Urothelium cell line (cell line): ENCODE measurements at regions not wholly inside any gene's neighbourhood (a gene's known extent, or its start where the extent isn't known, plus 50 kb on each side); places are given as distances from the start of the nearest gene placed in this dataset.
"Not testable (repeated sequence)": the region's sequence is repeated elsewhere in the genome, so short reads cannot be mapped to it uniquely, and the experiment has no call there.

Source experiments
- DNase-seq: peaks from one replicate; pipeline ENCODE4 v3.0.0; 2011; ENCODE audit warnings: low spot score, mixed read lengths
- FAIRE-seq: peaks from 2 replicates; lab custom pipeline; 2011; peaks lifted over from hg19 to GRCh38; lab: Jason Lieb, UNC

DNA sequence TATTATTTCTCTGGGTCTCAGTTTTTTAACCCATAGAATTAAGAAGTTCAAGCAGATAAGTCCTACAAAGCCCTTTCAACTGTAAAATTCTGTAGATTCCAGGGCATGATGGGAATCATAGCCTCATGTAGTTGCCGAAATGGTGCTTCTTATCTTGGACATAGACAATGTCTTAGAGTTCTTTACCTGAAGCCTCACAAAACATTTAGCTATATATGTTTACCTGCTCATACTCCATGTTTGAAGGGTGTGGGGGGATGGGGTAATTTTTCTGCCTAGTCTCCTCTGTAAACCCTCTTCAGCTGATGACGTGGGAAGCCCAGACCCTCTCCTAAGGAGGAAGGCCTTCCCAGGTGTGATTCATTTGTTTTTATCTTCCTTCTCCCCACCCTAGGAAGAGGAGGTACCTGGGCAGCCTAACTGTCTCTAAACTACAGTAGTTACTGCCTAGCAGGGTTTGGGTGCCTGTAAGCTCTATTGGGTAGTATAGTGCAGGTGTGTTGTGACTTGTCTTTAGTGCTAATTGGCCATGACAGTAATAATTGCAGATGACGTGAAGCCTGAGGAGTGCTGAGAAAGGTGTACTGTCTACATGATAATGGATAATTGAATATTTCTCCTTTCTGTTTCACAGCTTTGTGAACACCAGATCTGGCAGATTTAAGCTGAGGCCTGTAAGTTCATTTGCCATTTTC, 230.8 kb downstream of the TFAP2B start:
- no peak for FAIRE-seq
- DNase-seq = no peak

DNA sequence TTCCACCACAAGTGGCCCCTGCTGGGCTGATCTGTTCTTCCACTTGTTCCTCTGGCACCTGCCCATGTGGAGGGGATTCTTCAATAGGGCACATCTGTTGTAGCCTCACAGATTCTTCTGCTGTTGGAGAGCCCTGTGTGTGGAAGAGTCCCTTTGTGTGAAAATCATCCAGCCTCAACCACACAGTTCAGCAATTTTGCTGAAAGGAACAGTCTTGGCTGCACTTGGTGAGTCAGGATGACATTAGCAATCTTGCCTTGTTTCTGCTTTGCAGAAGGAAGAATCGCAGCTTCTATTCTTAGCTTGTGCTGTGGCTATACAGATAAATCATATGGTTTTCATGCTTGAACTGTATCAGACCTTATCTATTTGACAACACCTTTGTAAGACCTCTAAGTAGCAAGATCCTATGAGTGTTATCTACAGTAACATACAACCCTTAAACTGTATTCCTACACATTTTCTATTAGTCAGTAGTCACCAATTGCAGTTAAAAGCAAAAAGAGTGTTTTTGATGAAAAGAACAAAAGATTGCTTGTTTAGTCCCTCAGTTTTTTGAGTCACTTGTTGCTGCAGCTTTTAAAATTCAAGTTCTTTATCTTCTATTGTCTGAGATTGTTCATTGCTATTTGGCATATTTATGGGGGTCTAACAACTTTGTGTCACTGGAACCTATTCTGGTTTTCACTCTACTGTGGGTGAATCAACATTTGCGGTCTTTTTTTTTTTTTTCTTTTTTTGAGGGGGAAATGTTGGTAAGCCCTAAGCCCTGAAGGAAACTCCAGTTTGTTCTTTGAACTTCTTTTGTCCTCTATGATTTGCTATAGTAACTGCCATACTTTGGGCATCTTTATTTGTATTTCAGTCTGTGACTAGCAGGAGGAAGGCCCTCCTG, 231.6 kb downstream of the TFAP2B start:
- FAIRE-seq (peak; percentile 9), DNase-seq (no peak)

DNA sequence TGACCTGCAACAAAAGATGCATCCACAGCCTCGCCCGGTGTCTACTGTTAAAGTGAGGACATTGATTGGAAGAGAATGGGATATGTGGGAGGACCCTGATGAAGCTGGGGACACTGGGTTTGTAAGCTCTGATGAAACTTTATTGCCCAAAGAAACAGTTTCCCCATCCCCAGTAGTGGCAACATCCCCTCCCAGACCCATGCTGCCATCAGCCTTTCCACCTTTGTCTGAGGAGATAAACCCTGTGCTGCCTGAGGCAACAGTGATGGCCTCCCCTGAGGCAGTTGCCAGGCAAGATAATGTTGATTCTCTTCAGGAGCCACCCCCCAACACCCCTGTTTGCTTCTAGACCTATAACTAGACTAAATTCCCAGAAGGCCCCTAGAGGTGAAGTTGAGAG, 234.0 kb downstream of the TFAP2B start:
- DNase-seq, FAIRE-seq: not testable (repeated sequence)

DNA sequence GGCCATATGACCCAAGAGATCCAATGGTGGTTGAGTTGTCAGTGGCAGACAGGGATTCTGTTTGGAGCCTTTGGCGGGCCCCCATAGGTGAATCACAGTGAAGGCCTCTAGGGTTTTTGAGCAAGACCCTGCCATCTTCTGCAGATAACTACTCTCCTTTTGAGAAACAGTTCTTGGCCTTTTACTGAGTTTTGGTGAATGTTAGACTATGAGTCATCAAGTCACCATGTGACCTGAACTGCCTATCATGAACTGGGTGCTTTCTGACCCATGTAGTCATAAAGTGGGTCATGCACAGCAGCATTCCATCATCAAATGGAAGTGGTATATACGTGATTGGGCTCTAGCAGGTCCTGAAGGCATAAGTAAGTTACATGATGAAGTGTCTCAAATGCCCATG, 236.6 kb downstream of the TFAP2B start:
- FAIRE-seq, DNase-seq: not testable (repeated sequence)

DNA sequence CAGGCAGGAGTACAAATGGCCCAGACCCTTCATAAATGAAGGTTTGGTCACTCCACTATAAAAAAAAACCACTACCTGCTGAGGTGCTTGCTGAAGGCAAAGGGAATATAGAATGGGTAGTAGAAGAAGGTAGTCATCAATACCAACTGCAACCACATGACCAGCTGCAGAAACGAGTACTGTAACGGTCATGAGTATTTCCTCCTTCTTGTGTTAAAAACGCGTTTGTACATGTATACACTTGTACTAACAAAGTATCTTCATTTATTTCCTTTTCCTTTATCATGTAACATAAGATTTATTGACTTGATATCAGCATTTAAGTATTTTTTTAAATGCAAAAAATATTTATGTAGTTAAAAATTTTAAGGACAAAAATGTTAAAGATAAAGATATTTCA, 238.6 kb downstream of the TFAP2B start:
- no peak for DNase-seq
- FAIRE-seq = no peak

DNA sequence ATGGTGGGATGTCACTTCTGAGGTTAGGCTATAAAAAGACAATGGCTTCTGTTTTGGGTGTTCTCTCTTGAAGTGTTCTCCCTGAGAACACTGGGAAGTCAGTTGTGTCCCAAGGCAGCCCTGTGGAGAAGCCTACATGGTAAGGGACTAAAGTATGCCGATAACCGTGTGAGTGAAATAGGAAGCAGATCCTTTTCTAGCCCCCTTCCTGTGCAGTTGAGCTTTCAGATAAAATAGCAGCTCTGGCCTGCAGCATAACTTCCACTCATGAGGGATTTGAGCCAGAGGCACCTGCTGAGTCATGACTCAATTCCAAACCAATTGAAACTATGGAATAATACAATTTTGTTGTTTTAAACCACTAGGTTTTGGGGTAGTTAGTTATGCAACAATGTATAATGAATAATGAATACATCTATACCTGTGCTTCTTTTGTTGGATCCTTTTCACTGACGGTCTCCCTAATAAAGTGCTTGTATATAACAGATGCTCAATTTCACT, 241.6 kb downstream of the TFAP2B start:
- no peak for DNase-seq
- FAIRE-seq = no peak

DNA sequence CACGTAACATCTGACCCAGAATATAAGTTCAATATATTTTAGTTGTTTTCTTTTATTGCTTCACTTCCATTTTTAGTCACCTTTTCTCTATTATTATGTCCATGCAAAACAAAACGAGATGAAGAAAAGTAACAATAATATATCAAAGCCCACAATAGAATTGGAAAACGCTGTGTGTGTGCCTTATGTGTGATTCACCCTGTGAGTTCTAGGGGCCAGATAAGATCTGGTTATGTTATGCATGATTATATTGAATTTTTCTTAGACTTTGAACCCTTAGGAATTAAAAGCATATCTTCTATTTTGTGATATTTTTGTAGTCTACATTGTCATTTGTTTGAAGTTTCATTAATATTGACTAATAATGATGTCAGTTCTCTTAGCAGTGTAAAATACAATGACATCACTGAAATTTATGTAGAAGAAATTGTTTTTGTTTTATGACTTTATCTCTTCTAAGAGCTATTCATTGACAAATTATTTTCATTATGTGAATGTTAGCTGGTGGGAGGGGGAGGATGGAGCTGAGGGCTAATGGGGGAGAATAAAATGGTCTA, 243.6 kb downstream of the TFAP2B start:
- DNase-seq = no peak
- no peak for FAIRE-seq

DNA sequence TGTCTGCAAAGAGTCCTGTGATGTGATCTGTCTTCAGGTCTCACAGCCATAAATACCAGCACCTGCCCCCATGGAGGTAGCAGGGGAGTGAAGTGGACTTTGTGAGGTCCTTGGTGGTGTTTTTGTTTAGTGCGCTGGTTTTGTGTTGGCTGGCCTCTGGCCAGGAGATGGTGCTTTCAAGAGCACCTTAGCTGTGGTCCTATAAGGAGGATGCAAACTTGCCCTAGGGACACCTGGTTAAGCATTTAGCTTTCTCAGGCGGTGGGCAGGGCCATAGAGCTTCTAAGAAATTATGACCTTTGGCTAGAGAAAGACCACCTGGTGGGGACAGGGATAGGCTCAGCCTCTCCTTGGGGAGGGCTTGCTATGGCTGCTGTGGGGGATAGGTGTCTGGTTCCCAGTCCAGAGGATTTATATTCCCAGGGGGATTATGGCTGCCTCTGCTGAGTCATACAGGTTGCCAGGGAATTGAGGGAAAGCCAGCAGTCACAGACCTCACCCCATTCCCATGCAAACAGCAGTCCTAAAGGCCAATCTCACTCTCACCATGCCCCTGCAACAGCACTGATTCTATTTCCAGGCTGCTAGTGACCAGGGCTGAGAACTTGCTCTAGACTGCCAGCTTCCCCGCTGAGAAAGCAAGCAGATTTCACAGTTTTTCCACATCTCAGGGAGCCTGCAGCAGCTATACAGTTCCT, 259.3 kb downstream of the TFAP2B start:
- DNase-seq (peak; percentile 6), FAIRE-seq (no peak)

DNA sequence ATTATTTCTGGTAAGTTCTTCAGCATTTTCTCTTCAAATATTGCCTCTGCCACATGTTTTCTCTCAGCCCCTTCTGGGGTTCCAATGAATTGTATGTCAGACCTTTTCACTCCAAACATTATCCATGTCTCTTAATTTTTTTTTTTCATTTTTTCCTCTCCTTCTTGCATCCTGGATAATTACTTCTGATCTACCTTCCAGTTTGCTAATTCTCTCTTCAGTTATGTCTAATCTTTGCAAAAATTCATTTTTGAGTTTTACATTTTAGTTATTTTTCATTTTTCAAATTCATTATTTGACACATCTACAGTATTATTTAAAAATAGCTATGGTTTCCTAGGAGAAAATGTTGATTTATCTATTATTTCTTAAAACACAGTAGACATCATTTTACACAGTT, 271.7 kb downstream of the TFAP2B start:
- DNase-seq = no peak
- FAIRE-seq = no peak

DNA sequence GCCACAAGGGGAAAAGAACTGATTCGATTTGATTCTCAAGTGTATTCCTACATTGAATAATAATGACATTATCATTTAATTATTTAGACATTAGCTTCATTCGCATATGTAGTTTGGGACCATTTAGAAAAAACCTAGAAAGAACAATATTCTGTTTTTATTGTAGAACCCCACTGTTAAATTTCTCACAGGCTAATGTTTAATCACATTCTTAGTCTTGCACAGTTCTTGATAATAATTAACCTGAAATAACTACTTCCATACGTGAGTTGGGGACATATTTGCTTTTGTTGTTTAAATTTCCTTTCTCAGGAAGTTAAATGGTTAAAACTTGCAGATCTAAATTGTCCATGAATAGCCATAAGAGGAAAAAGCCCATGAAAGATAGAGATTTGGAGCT, 275.2 kb downstream of the TFAP2B start:
- FAIRE-seq (no peak), DNase-seq (no peak)

DNA sequence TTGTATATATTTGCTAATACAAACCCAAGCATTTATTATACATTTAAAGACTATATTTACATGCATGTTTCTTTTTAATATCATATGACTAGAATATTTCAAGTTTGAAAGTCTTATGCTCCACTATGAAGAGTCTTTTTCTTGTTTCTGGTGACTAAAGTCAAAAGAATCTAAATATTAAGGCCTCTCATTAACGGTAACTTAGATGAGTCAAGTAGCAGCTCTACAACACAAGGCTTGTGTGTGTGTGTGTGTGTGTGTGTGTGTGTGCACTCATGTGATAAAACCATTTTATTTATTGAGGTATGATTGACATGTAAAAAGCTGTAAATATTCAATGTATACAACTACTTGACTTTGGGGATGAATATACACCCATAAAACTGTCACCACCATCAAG, 275.6 kb downstream of the TFAP2B start:
- FAIRE-seq = no peak
- DNase-seq = no peak

DNA sequence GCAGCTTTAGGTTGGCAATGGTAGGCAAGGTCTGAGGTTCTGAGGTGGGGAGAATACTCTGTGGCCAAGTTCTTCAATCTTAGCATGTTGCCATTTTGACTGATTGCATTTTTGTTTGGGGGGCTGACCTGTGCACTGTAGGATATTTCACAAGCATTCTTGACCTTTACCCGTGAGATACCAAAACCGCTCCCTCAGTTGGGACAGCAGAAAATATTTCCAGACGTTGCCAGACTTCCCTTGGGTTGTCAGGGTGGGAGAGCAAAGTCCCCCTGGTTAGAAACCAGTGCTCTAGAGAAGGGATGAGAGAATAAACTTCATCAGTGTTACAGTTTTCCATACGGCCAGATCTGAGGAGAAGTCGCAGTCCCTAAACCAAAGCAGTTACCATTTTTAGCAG, 279.6 kb downstream of the TFAP2B start:
- no peak for DNase-seq
- FAIRE-seq = no peak

DNA sequence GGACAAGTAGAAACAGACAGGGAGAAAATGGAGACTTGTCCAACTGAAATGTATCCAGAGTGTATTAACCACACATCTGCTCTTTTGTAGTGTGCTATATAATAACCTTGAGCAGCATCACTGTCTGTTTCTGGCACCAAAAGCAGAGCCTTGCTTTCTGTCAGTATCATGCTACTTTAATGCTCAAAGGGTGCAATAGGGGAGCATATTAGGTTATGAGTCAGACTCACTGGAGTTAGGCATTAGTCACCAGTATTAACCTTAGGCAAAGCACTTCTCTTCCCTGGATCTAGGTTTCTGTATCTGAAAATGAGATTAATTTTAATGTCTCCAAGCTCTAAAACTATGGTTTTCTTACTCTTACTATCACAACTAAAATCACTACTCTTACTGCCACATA, 280.1 kb downstream of the TFAP2B start:
- no peak for FAIRE-seq
- DNase-seq = peak; percentile 21

DNA sequence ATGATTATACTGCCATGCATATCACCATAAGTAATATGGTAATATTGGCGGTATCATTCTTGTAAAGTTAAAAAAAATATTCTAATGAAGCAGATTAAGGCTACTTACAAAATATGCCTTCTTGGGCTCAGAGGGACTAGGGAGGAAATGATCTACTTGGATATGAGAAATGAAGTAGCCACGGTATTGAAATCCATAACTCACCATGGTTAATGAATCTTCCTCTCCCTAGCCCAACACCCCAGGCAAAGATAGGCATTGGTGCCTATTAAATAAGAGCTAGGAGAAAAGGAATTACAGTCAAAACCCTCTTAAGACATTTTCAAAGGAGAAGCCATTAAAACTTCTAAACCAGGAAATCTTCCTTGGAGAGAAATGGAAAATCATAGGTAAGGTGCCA, 280.5 kb downstream of the TFAP2B start:
- FAIRE-seq (no peak), DNase-seq (no peak)

DNA sequence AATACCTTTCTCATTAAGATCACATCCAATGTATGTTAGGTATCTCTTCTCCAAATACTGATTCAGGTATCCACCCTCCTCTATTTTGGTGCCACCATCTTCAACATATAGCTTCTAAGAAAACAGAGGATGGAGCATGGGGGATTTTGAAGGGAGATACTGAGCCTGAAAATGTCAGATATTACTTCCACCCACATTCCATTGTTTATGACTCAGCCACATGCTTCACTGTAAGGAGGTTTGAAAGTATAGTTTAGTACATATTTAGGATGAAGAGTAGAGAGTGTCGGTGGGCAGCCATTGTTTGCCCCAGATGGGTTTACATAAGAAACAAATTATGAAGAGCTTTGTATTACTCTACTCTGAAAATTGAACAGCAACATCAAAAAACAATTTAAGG, 286.7 kb downstream of the TFAP2B start:
- DNase-seq = no peak
- FAIRE-seq = no peak

DNA sequence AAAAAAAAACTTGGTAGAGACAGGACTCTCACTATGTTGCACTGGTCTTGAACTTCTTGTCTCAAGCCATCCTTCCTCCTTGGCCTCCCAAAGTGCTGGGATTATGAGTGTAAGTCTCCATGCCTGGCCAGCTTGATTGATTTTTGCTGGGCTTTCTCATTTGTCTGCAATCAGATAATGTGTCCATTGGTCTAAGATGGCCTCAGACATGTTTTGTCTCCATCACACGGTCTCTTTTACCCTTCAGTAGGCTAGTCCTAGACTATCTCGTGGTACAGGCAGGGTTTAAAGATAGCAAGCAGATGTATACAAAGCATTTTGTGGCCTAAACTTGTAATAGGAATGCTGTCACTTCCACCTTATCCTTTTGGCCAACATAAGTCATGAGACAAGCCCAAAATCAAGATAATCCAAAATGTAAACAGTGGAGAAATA, 289.1 kb downstream of the TFAP2B start:
- FAIRE-seq (no peak), DNase-seq (no peak)

DNA sequence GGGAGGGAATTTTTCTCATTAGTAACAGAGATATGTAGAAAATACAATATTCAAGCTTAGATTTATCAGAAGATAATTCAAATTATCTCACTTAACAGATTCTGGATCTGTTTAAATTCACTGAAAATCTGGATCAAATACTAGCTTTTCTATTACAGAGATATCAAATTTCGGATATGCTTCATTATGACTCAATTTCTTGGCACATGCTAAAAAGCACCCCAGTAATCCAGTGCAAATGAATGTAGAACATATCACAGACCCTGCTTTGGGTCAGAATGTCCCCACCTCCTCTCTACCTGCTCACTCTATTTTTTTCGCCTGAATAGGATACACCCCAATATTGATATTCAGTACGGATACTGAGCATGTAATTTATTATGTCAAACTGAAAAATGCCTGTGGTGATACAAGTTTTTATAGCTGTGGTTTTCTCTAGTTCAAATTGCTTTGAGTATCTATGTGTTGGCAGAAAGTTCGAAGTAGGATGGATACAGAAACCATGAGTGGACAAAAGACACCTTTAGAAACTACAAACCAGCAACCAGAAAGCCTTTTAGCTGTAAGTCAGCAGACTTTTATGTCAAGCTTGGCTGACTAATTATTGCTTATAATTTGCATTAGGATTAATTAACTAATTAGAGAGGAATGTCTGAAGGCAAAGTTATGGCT, 290.0 kb downstream of the TFAP2B start:
- DNase-seq (no peak), FAIRE-seq (no peak)

DNA sequence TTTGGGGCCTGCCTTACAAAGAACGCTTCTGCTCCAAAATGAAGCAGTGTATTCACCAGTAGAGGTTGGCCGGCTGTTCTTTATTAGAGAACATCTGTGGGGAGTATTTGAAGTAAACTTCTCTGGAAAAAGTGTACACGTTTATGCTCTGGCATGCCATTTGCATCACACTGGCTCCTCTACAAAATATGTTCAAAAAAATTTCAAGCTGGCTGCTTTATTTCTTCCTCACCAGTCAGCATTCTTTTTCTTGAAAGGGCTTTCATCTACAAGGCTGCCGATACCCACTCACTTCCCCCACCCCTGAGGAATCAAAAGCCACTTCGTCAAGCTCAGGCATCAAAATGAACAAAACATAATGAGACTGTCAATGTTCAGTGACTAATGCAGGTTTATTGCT, 294.1 kb downstream of the TFAP2B start:
- DNase-seq = no peak

DNA sequence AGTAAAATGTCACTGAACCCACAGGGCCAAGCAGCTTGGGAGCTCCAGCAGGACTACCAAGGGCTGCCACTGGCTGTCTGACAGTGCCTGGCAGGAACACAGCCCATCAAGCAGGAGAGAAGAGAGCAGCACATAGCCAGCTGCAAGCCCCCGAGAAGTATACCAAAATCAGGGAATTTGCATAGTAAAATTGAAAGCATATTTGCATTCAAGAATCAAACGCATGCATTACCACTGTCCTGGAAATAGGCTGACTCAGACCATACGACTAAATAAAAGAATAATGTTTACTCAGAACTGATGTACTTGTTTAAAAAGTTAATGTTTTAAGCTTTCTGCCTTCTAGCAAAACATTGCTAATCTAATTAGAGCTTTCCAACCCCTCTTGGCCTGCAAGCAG, 298.1 kb downstream of the TFAP2B start:
- DNase-seq (no peak), FAIRE-seq (no peak)

More for the DNA sequence above, 294.1 kb downstream of the TFAP2B start:
- no peak for FAIRE-seq

DNA sequence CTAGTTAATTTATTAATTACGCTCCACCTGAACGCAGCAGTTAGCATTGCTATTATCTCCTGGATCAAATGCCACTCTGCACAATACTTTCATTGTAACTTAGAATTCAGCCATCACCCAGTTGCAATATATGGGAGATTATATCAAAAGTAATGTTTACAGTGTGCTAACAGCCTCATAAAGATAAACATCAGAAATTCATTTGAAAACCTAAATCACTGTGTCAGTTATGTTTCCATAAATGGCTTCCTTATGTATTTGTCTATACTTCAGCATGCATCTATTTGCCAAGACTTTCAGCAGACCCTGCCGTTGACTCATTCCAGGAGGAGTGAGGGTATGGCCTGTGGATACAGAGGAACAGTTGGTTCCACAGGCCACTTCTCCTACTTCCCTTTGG, 300.1 kb downstream of the TFAP2B start:
- DNase-seq (no peak), FAIRE-seq (no peak)

DNA sequence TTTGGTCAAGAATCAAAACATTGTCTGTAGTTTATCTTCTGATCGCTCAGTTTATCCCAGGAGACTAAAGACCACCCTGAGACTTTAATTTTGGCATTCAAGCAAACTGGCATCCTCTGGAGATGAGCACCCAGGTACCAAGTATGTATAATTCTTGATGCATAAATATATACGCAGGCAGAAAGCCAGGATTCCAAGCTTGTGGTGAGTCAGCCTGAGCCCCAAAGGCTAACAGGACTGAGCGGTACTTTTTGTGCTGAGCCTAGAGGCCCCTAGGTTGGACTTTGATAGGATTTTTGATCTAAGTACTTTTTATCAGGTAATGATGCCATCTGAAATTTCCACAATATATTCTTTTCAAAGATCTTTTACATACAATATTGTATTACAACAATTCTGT, 301.3 kb downstream of the TFAP2B start:
- FAIRE-seq (no peak), DNase-seq (no peak)
